ENCODE measurements at regions not wholly inside any gene's neighbourhood (a gene's known extent, or its start where the extent isn't known, plus 50 kb on each side); places are given as distances from the start of the nearest gene placed in this dataset.

DNA sequence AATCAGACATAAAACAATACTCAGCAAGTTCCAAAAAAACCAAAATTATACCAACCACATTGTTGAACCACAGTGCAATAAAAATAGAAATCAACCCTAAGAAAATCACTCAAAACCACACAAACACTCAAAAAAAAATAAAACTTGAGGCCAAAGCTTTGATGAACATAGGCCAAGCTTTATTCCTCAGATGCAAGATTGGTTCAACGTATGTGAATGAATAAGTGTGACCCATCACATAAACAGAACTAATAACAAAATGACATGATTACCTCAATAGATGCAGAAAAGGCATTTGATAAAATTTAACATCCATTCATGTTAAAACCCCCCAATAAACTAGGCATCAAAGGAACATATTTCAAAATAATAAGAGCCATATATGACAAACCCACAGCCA, 506.1 kb upstream of the FZD8 start:
- Histone ChIP-seq H3K4me1 (ENCODE audit: low read depth) (no peaks in the 10 kb centered on the region), H3K27ac (no peak overlapping the region), H3K4me3 (no peak overlapping the region), H3K9me3 (ENCODE audit: low read depth) (no peaks in the 10 kb centered on the region), H3K27me3 (no peaks in the 10 kb centered on the region), H3K36me3 (no peaks in the 10 kb centered on the region)
- no peak for DNase-seq (ENCODE audit: low read depth in 1 of 2, low spot score in 1 of 2)
- TF ChIP-seq, protein P1, sequence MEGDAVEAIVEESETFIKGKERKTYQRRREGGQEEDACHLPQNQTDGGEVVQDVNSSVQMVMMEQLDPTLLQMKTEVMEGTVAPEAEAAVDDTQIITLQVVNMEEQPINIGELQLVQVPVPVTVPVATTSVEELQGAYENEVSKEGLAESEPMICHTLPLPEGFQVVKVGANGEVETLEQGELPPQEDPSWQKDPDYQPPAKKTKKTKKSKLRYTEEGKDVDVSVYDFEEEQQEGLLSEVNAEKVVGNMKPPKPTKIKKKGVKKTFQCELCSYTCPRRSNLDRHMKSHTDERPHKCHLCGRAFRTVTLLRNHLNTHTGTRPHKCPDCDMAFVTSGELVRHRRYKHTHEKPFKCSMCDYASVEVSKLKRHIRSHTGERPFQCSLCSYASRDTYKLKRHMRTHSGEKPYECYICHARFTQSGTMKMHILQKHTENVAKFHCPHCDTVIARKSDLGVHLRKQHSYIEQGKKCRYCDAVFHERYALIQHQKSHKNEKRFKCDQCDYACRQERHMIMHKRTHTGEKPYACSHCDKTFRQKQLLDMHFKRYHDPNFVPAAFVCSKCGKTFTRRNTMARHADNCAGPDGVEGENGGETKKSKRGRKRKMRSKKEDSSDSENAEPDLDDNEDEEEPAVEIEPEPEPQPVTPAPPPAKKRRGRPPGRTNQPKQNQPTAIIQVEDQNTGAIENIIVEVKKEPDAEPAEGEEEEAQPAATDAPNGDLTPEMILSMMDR (IDR thresholded peaks at IDR 0.05; ENCODE audit: low read depth, low read length), result no peak

GRCh38 chr10:36147529-36147928, 505.4 kb upstream of the FZD8 start:
- no peak overlapping the region for H3K4me3 ChIP-seq
- H3K36me3 ChIP-seq, result no peaks in the 10 kb centered on the region
- H3K27ac ChIP-seq, result no peak overlapping the region
- no peaks in the 10 kb centered on the region for H3K27me3 ChIP-seq
- no peaks in the 10 kb centered on the region for H3K9me3 ChIP-seq (ENCODE audit: low read depth)
- DNase-seq (ENCODE audit: low read depth in 1 of 2, low spot score in 1 of 2), result no peak
- H3K4me1 ChIP-seq (ENCODE audit: low read depth), result no peaks in the 10 kb centered on the region
- TF ChIP-seq, protein P1 (IDR thresholded peaks at IDR 0.05; ENCODE audit: low read depth, low read length), result no peak

GRCh38 chr10:36141856-36142560, 499.9 kb upstream of the FZD8 start:
- H3K4me1 ChIP-seq (ENCODE audit: low read depth), result no peaks in the 10 kb centered on the region
- H3K27me3 ChIP-seq, result no peaks in the 10 kb centered on the region
- no peaks in the 10 kb centered on the region for H3K36me3 ChIP-seq
- DNase-seq (ENCODE audit: low read depth in 1 of 2, low spot score in 1 of 2), result peak in 1 of 2 donors; percentile 5
- H3K27ac ChIP-seq, result no peak overlapping the region
- H3K9me3 ChIP-seq (ENCODE audit: low read depth), result no peaks in the 10 kb centered on the region
- H3K4me3 ChIP-seq, result no peak overlapping the region
- TF ChIP-seq, protein P1 (IDR thresholded peaks at IDR 0.05; ENCODE audit: low read depth, low read length), result no peak

DNA sequence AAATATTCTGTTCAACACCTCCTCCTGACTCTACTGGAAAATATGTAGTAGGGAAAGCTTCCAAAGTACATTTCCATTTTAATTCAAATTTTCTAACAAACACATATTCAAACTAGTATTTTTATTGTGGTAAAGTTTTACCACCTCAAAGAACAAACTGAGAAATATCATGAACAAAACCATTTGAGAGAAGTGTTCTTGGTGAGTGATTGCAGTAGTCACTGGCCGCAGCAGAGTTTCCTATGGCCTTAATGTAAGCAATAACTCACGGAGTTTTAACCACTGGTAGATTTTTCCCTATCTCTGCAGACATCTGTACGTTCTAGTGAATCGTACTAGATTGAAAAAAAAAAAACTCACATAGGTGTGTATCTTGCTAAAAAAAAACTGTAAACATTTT, 487.0 kb upstream of the FZD8 start:
- H3K27ac ChIP-seq, result no peak overlapping the region
- H3K4me3 ChIP-seq, result no peak overlapping the region
- H3K4me1 ChIP-seq (ENCODE audit: low read depth), result no peaks in the 10 kb centered on the region
- no peaks in the 10 kb centered on the region for H3K27me3 ChIP-seq
- no peaks in the 10 kb centered on the region for H3K9me3 ChIP-seq (ENCODE audit: low read depth)
- TF ChIP-seq, protein P1 (IDR thresholded peaks at IDR 0.05; ENCODE audit: low read depth, low read length), result no peak
- H3K36me3 ChIP-seq, result no peaks in the 10 kb centered on the region
- DNase-seq (ENCODE audit: low read depth in 1 of 2, low spot score in 1 of 2), result no peak

- no peaks in the 10 kb centered on the region for H3K27me3 ChIP-seq
- no peaks in the 10 kb centered on the region for H3K36me3 ChIP-seq
- no peak overlapping the region for H3K27ac ChIP-seq
- no peak for DNase-seq (ENCODE audit: low read depth in 1 of 2, low spot score in 1 of 2)
- no peaks in the 10 kb centered on the region for H3K4me1 ChIP-seq (ENCODE audit: low read depth)
- TF ChIP-seq, protein P1 (IDR thresholded peaks at IDR 0.05; ENCODE audit: low read depth, low read length), result no peak
- H3K9me3 ChIP-seq (ENCODE audit: low read depth), result no peaks in the 10 kb centered on the region
- no peak overlapping the region for H3K4me3 ChIP-seq
Observed at GRCh38 chr10:36126076-36126475, 484.0 kb upstream of the FZD8 start.
